ENCODE measurements at regions not wholly inside any gene's neighbourhood (a gene's known extent, or its start where the extent isn't known, plus 50 kb on each side); places are given as distances from the start of the nearest gene placed in this dataset.
"Not testable (repeated sequence)": the region's sequence is repeated elsewhere in the genome, so short reads cannot be mapped to it uniquely, and the experiment has no call there.

DNA sequence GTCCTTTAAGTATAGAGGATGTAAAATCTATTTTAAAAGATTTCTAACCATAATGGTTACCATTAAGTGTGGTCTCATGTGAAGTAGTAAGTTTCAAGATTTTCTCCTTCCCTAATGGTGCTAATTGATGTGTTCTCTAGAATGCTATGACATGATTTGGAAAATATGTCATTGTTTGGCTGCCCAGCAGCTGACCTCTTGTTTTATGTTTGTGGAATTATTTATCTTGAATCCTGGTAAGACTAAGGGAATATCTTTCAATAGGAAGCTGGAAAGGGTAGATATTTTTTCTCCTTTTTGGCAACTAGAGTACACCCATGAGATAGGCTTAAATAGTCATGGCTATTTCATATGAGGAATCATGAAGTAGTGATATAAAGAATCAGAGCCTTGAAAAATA is 139.8 kb upstream of the CHODL start:
- no peak for DNase-seq (ENCODE audit: low read depth in 2 of 2)

DNA sequence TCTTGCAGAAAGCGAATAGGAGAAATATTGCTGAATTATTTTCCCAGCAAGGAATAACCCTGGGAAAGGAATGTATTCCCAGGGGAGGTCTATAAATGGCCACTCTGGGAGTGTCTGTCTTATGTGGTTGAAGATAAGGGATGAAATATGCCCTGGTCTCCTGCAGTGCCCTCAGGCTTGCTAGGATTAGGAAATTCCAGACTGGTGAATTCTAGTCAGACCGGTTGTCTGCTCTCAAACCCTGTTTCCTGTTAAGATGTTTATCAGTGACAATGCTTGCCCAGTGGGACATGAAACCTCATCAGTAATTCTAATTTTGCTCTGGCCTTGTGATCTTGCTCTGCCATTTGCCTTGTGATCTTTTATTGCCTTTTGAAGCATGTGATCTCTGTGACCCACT is 148.2 kb upstream of the CHODL start:
- not testable (repeated sequence) for DNase-seq (ENCODE audit: low read depth in 2 of 2)

DNA sequence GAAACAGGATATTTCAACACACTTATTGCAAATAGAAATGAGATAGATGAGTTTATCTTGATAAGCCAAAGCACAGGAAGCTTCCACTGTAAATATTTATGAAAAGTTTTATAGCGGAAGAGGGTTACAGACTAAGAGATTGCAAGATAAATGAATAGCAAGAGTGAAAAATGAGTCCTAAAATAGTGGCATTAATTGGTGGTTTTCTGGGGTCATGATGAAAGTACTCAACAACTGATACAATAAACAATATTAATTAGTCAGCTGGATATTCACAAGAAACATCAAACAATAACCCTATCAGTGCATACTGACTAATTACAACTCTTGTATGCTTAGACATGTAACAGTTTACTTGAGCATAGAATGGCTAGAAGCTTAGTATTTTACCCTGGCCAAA is 154.8 kb upstream of the CHODL start:
- no peak for DNase-seq (ENCODE audit: low read depth in 2 of 2)

DNA sequence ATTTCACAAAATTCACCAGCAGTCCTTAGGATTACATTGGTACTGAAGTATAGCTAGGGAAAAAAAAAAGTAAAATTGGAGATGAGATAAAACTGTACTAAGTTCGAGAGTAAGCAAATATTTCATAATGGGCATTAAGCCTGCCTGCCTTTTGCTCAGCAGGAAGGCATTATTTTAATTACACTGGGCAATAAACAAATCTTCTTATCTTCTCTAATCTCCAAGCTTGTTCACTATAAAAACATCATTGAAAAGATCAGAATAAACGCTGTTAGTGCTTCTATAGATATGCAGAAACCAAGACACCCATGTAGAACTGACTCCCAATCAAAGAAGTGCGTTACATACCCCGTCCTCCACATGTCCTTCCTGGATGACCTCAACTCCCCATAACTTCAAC is 174.2 kb upstream of the CHODL start:
- DNase-seq (ENCODE audit: low read depth in 2 of 2) = no peak

DNA sequence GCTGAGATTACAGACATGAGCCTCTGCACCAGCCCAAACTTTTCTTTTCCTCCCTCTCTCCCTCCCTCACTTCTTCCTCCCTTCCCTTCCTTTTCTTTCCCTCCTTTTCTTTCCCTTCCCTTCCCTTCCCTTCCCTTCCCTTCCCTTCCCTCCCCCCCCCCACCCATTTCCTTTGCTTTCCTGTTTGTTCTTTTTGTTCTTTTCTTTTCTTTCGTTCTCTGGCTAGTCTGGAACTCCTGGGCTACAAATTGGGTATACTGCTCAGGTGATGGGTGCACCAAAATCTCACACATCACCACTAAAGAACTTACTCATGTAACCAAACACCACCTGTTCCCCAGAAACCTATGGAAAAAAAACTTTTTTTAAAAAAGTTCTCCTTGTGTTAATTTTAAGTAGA is 174.8 kb upstream of the CHODL start:
- no peak for DNase-seq (ENCODE audit: low read depth in 2 of 2)

DNA sequence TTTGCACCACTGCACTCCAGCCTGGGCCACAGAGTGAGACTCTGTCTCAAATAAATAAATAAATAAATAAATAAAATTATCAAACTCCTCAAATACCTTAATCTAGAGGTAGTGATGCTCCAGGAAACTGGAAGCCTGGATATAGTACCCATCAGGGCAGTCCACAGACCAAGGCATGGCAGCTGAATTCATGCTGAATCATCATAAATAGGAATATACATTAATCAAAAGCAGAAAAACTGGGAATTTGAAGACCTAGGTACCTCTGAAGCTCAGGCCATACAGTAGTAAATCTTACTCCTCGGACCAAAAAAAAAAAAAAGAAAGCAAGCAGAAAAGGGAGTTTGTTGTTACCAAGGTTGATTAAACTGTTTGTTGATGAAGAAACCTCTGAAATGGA is 184.2 kb upstream of the CHODL start:
- DNase-seq (ENCODE audit: low read depth in 2 of 2) = no peak

DNA sequence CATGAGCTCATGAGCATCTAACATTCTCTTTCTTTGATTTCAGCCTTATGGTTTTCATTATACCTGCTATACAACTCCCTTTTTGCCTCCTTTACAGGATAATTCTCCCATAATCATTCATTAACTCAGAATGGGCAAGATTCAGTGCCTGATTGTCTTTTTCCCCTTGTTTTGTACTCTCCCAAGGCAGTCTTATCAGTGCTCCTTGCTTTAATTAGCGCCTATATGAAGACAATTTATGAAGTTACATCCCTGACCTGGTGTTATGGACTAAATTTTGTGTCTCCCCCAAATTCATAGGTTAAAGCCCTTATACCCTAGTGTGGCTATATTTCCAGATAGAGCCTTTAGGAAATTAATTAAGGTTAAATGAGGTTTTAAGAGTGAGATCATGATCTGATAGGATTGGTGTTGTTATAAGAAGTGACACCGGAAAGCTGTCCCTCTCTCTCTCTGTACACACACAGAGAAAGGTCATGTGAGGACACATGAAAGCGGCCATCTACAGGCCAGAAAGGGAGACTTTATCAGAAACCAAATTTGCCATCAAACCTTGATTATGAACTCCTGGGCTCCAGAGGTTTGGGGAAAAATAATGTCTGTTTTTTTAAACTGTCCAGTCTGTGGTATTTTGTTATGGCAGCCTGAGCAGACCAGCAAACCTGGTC is 185.8 kb upstream of the CHODL start:
- DNase-seq (ENCODE audit: low read depth in 2 of 2) = no peak

DNA sequence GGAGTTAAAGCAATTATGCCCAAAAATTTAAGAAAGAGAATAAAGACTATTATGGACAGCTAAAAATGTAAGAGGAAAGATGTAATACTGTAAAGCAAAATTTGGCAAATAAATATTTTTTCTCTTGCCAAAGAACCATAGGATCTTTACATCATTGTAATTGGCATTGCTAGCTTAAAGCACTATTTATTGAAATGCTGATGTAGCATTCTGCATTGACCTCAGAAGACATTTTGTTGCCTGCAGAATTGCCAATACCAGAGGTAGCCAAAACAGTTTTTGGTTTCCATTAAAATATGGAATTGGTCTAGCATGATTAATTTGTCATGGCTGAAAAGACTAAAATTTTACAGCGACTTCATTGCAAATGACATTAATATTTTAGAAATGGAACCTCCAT is 191.5 kb upstream of the CHODL start:
- no peak for DNase-seq (ENCODE audit: low read depth in 2 of 2)

DNA sequence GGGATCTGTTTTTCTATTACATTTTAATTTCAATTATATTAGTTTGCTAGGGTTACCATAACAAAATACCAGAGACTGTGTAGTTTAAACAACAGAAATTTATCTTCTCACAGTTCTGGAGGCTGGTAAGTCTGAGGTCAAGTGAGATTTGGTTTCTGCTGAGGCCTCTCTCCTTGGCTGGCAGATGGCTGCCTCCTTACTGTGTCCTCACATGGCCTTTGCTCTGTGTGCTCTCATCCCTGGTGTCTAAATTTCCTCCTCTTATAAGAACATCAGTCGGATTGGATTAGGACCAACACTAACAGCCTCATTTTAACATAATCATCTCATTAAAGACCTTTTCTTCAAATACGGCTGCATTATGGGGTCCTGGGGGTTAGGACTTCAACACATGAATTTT is 195.2 kb upstream of the CHODL start:
- DNase-seq (ENCODE audit: low read depth in 2 of 2) = no peak

DNA sequence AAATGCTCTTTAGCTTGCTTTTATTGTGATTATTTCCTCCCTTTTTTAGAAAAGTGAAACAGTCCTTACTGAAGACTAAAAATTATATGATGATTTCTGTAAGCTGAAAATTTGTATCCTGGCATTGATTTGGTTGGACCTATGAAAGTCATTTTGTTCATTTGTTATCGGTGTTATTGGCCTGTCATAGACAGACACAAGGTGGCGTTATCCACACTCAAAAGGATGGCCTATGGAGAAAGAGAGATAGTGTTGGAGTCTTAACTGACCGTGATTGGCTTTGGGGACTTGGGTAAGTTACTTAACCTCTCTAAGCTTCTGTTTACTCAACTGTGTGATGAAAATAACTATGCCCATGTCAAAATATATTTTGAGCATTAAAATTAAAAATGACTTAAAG is 203.6 kb upstream of the CHODL start:
- DNase-seq (ENCODE audit: low read depth in 2 of 2) = no peak

DNA sequence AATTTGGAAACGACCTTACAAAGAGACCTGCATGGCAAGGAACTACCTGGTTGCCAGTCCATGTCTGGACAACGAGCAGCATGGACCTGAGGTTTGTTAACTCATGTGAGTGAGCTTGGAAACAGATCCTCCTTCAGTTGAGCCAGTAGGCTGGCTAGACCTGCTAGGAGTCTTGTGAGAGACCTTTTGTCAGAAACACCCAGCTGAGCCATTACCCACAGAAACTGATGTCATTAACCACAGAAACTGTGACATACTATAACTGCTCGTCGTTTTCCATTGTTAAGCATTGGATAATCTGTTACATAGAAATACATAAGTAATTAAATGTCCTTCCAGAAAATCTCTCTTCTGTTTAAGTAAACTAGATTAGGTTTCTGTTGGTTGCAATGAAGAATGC is 211.1 kb upstream of the C21orf91 start:
- DNase-seq (ENCODE audit: low read depth in 2 of 2) = no peak

DNA sequence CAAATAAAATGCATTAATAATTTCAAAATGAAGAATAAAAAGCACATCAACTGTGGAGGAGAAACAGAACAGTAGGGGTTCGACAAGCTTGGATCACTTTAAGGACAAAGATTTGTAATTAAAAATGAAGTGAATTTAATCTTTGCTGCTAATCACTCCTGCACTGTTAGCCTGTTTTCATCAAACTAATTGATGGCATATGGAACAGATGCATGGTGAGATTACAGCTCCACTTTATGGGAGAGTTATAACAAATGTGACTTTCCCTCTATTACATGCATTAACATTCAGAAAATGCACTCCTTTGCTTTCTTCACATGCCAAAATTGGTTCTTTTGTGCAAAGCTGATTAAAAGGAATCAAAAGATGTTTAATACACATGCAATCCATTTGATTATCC is 207.2 kb upstream of the C21orf91 start:
- no peak for DNase-seq (ENCODE audit: low read depth in 2 of 2)

DNA sequence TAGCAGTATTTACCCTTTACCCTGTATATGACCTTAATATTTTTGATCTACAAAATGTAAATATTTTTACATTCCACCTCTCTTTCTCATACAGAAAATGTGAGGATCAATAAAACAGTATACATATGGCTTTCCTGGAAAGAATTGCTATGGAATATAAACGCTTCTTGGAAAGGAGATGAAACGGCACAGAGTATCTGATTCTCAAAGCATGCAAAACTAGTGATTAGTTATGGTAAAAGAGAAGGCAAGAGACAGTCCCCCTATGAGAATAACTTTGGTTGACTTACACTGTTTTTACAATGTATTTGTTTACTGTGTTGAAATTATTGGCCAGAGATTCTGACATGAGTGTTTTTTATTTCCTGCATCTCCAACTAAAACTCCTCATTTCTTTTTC is 204.6 kb upstream of the C21orf91 start:
- no peak for DNase-seq (ENCODE audit: low read depth in 2 of 2)

DNA sequence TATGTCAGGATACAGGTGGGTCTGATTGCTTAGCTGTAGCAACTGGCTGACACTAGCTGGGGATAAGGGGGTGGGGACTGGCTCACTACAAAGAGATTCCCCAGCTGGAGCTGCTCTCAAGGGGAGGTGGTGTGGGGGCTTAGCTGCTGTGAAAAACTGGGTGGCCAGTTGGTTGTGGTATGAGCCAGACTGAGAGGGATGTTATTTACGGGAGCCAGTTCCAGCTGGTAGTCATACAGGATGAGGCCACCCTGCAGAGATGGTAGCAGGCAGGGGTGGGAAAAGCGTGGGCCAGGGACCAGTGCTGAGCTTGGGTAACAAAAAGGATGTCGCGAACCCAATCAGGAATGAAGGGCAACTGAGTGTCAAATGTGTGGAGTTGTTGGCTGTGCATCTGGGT is 204.0 kb upstream of the C21orf91 start:
- no peak for DNase-seq (ENCODE audit: low read depth in 2 of 2)

DNA sequence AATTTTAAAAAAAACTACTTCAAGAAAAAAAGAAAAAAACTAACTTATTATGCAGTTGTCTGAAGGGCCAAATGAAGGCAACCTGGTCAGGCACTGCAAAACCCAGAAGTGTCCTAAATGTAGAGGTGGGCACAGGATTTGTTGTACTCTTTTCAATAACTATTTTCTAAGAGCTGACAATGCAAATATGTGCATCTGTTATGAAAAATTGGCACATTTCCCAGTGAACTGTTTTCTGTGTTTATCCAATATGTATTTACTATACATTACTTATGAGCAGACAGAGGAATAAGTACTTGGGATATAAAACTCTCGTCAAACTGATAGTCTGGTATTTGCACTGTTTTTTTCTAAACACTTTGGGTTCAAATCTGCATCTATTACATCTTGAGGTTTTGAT is 188.0 kb upstream of the C21orf91 start:
- DNase-seq (ENCODE audit: low read depth in 2 of 2) = no peak

DNA sequence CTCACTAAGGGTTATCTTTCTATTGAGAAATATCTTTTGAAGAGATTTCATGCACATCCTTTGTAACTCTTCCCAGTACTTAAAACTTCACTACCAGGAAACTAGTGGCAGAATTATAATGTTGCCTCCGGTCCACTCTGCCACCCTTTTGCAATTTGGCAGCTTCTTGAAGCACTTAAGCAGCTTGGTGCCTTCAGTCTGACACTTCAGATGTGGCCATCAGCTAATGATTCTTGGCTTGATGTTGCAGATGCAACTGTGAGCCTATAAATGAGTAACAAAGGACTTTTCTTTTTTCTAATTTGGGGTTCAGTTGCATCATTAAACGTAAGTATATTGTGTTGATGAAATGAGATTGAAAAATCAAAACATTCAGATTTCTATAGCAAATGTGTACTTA is 187.5 kb upstream of the C21orf91 start:
- no peak for DNase-seq (ENCODE audit: low read depth in 2 of 2)

DNA sequence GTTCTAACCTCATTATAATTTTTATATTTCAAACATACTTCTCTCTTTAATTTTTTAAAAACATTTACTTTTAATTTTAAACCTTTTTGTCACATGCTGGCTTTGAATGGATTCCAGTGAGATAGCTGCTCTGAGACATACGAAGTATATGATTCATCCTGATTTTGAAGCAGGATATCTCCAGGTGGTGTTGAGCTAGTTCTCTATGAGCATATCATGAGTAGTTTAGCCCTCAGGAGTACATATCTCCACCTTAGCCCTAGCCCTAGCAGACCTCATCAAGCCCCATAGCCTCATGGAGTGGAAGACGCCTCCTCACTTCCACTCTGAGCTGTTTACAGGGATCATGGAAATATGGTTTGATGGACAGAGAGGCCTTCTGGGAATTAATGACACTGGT is 183.2 kb upstream of the C21orf91 start:
- DNase-seq (ENCODE audit: low read depth in 2 of 2) = no peak

DNA sequence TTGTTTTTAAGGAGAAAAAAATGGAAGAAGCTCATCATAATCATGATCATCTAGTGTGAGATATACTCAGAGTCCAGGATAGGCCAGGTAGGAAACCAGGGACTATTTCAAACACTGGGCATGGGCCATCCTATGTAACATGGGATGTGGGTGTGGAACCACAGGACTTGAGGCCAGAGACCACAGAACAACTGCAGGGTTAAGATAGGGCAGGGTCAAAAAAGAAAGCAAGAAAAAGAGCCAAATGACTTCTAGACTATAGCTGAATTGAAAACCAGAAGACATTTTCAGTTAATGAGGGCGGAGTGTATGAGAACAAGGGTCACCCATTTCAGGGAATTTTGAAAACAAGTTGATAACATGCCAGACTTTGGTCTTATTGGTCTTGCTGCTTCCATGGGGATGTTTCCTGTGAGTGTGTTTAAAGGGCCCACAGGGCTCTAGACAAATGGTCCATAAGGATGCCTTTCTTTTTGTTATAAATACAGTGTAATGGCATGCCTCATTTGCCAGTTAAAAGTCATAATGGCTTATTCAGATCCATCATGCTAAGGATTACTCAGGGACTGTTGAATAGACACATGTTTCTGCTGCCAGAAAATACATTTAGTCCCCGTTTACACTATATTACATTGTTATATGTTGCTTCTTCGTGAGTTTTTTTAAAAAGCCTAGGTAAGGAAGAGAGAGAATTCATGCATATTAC is 182.0 kb upstream of the C21orf91 start:
- no peak for DNase-seq (ENCODE audit: low read depth in 2 of 2)

DNA sequence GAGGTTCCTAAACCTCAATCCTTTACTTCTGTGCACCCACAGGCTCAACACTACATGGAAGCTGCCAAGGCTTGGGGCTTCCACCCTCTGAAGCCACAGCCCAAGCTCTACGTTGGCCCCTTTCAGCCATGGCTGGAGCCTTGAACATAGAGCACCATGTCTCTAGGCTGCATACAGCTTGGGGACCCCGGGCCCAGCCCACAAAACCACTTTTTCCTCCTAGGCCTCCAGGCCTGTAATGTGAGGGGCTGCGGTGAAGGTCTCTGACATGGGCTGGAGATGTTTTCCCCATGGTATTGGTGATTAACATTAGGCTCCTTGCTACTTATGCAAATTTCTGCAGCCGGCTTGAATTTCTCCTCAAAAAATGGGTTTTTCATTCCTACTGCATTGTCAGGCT is 179.4 kb upstream of the C21orf91 start:
- not testable (repeated sequence) for DNase-seq (ENCODE audit: low read depth in 2 of 2)

DNA sequence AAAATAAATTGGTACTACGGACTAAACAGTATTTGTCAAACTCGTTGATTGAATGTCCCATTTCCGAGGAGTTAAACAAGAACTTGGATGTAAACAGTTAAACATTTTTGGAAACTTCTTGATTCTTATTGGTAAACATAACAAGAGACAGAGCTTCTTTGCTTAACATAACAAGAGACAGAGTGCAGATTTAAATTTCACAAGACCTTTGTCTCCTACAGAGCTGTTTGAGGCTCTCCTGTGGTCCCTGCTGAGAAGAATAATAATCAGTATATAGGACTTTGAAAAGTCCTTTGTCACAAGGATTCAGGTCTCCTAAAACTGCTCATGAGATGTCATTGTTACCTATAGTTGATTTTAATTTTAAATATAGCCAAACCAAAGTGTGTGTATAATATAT is 170.6 kb upstream of the C21orf91 start:
- no peak for DNase-seq (ENCODE audit: low read depth in 2 of 2)

DNA sequence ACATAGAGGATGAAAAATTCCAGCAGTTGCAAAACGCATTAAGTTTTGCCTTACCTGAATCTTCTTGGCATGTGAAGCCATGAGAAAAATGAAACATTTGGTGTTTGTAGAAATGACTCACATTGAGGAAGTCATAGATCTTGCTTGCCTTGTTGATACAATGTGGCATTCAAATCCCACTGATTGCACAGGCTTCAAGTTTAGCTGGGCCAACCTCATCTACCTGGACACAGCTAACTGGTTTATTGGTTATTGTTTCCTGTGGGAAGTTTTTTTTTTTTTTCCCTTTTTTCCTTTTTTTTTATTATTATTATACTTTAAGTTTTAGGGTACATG is 168.9 kb upstream of the C21orf91 start:
- no peak for DNase-seq (ENCODE audit: low read depth in 2 of 2)

DNA sequence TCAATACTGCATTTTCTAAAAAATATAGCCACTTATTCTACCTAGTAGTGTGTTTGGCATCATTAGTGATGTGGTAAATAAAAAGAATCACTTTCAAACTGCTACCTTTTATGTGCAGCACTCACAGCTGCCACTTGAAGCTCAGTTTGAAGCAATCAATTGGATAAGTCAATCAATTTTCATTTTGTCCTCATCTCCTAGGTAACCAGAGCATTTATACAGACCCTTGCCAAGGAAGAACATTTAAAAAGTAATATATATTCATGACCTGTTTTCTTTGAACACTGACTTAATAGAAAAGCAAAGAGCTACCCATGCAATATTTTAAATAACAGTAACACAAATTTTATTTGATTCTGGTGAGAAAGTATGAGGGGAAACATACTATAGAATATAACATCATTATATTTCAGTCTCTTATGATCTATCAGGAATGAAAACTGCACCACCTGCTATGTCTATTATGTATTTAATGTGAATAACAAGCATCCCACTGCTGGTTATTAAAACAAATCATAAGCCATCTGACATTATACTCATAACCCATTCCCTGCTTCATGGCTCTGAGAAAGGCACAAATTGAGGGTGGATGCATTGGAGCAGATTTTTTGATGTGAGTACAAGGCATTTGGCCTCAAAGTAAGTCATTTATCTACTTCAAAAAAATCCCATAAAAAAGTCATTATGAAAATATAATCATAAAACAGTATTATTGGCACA is 168.4 kb upstream of the C21orf91 start:
- no peak for DNase-seq (ENCODE audit: low read depth in 2 of 2)

DNA sequence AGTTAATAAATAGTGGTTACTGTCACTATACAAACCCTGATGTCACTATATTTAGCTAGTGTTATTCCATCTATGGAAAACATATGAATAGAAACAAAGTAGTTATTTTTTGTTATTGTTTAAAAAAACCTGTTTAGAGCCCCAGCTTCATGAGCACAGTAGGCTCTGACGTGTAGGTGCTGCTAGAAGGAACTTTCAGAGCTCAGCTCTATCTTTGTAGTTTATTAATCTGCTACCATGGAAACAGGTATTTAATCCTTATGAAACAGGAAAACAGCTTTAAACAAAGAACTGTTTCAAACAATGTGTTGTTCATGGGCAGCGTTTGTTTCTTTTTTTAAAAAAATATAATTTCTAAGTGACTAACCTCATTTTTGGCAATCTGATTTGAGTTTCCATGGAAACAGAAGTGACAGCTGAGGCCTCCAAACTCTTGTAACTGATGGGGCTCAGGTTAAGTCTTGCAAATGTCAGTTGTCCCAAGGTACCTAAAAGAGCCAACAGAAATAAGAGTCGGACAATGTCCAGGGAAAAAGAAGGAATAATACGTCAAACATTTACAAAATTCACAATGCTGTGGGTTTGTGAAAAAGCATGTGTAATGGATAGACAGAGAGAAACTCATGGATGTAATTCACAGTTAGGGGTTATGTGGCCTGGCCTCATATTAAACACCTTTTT is 162.0 kb upstream of the C21orf91 start:
- no peak for DNase-seq (ENCODE audit: low read depth in 2 of 2)

Measured in stimulated activated CD4-positive, alpha-beta T cell treated with anti-CD3 and anti-CD28 coated beads, Interleukin-1b, Interleukin-23, amount 100 ng/mL, for 4 hours (primary cell).